HG02588 (cell line): ENCODE measurements at regions not wholly inside any gene's neighbourhood (a gene's known extent, or its start where the extent isn't known, plus 50 kb on each side); places are given as distances from the start of the nearest gene placed in this dataset.

Experiments
- ATAC-seq: cut with Tn5 transposase; IDR thresholded peaks from one replicate; pipeline ENCODE4 v1.9.1; 2021; ENCODE audit warnings: mild to moderate bottlenecking, moderate library complexity; ENCODE audit not compliant: unreplicated experiment

DNA sequence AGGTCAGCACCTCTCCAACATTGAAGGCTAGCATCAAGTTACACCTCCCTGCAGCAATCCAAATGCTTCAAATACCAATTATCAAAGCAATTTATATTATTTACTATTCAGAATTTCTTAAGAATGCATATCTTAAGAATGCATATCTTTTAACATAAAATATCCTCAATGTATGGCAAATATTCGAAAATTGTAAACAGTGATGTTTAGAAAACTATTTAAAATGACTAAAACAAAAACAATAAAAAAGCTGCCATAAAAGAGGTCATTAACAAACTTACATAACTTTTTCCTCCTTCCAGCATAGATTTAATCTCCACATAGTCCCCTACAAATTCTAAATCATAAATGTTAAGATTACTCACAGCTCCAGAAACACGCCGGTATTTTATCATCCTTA, 85.1 kb upstream of the SOX6 start:
- ATAC-seq: no peak

DNA sequence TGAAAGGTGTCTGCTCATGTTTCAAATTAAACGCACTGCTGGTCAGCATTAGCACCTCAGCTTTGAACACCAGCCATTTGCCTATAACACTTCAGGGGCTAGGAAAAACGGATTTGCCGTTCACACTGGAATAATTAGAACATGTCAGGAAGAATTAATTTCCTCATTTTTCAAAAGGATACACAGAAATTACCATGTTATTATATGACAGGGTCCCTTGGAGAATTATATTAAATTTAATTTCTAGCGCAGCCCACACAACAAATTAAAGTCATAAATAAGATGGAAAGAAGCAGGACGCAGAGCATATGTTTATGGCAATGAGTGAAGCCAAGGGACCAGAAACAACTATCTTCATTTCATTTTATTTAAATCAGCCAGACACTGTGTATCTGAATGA, 83.8 kb upstream of the SOX6 start:
- ATAC-seq: no peak

DNA sequence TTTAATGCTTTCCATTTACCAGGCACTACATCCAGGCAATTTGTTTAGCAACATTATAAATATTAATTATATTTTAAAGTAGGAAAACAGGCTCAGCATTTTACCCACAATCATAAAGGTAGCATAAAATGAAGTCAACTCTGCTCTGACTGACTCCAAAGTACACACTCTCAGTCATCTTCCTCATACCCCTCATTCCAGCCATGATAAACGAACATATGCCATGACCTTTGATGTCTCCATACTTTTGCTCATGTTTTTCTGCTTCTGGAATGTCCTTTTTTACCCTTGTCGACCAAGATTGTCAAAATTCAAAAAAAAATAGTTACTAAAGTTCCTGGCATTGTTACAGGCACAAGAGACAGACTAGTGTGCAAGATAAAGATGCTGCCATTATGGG, 77.7 kb upstream of the SOX6 start:
- no peak for ATAC-seq

DNA sequence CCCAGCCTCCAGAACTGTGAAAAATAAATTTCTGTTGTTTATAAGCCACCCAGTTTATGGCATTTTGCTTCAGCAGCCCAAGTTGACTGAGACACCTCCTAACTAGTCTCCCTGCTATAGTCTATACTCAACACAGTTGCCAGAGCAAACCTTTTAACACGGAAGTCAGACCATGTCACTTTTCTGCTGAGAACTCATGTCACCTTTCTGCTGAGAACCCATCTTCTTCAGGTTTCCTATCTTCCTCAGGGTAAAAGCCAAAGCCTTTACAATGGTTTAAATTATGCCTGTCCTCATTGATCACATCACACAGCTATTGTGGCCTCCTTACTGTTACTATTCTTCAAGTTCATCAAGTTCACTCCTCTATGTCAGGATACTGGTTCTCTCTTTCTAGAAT, 74.3 kb upstream of the SOX6 start:
- no peak for ATAC-seq

DNA sequence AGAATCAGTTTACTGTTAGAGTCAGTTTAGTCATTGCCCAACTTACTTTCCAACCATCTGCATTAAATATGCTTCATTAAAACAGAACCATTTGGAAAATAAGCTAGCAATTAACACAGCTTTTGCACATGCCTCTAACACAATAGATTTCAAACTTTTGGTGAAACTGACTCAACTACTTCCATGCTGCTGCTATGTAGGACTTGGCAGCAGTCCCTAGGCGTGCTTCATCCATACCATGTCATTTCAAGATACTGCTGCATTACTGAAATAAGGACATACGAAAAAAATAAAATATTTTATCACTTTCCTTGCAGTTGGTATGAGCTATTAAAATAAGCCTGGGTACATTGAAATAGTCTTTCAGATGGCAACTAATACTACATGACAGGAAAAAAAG, 65.5 kb upstream of the SOX6 start:
- ATAC-seq: no peak

DNA sequence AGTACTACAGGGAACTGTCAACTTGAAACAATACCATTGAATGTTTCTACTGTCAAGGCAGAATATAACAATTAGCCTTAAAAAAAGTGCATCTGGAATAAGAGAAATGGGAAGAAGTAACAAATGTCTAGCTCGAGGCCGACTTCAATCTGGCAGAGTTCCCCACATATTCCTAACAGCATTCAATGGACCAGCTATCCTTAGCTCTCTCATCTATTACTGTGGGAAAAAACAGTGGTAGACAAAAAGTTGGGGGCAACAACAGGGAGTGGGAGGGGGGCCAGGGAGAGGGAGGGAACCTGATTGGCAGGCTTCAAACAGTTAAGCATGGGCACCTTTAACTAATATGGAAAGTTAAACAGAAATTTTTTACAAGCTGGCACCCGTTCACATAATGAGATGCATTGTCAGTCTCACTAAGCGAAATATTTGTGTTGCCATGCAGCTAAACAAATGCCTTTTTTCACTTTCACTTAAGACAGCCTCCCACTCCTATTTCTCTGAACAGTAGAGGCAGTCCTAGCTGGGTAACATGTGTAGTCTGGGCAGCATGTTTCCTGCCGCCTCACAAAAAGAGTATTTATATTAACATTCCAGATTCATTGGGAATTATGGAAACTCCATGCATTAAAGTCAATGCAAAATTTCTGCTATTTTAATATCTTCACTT, 62.2 kb upstream of the SOX6 start:
- ATAC-seq: no peak

DNA sequence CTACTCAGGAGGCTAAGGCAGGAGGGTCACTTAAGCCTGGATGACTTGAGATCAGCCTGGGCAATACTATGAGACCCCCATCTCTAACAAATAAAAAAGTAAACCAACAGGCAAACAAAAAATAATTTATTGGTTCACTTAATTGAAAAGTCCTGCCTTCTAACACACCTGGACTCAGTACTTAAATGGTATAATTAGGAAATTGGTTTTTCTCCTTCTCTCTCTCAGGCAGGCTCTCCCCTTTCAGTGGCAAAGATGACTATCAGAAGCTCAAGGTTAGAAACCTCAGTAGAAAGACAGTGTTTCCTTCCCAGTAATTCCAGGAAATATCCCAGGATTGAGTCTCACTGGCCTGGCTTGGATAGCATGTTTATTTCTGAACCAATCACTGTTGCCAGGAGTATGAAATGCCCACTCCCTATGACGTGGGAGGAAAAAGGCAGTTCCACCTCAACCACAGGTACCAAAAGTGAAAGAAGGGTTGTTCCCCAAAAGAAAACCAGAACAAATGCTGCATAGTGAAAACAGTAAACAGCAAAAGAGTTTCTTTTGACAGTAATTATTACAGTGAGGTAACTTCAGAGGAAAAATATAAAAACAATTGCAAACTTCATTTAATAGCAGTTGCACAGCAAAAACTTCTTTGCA, 56.3 kb upstream of the SOX6 start:
- ATAC-seq: peak; percentile 70

DNA sequence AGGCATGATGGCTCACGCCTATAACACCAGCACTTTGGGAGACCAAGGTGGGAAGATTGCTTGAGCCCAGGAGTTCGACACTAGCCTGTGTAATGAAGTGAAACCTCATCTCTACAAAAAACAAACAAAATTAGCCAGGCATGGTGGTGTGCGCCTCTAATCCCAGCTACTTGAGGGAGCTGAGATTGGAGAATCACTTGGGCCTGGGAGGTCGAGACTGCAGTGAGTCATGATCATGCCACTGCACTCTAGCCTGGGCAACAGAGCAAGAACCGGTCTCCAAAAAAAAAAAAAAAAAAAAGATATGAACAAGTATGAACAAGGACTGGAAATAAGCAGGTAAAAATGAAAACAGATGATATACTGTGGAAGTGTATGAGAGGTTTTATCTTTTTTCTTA, 54.1 kb upstream of the SOX6 start:
- ATAC-seq: no peak

DNA sequence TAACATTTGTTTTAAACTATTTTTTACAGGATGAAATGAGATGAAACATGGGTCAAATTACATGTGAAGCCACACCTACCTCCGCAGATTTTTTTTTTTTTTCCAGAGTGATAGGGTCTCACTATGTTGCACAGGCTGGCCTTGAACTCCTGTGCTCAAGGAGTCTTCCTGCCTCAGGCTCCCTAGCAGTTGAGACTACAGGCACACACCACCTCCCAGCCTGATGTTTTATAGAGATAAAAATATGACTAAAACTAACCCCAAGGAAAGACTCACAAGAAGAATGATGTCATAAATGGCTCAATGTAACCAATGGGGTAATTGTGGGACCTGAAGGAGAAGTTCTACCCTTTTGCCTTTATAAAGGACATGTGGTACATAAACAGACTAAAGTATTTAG, 52.3 kb upstream of the SOX6 start:
- ATAC-seq: no peak

DNA sequence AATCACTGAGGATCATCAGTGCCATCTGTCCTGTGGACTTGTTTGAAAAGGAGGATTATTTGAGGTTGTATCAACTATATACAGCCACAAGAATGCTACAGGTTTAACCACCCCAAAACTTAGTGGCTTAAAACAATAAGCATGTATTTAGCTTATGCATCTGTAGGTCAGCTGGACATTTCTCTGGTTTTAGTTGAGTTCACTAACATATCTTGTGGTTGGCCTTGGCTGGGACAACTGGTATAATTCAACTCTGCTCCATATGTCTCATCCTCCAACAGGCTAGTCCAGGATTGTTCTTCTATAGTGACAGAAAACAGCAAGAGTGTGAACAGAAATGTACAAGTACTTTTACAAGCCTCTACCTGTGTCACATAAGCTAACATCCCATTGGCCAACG, 49.9 kb upstream of the SOX6 start:
- ATAC-seq: no peak
